HepG2 (cell line): ENCODE measurements at regions not wholly inside any gene's neighbourhood (a gene's known extent, or its start where the extent isn't known, plus 50 kb on each side); places are given as distances from the start of the nearest gene placed in this dataset.
A peak's percentile ranks its signal among the peaks of the same experiment; 100 is the strongest.

Source experiments
- ATAC-seq: fragments of 200-7000 bp; cut with Tn5 transposase; 3 replicates; pipeline ENCODE4 v1.9.1; 2020; ENCODE audit warnings: mild to moderate bottlenecking, moderate library complexity
- BruUV-seq: library from RNA; stranded (reverse); fragments of 400-500 nt; replicated peaks from 2 replicates; lab custom pipeline; 2021; lab: Mats Ljungman, UMichigan
- CTCF ChIA-PET: fragments of 300-600 bp; formaldehyde crosslinking; extraction: SDS; loops from one replicate; lab custom pipeline; 2021; ENCODE audit warnings: low total read pairs, inconsistent platforms, low intra/inter-chr PET ratio; lab: Yijun Ruan, JAX
- POLR2A ChIA-PET: fragments of 350-600 bp; sonication (Branson Sonifier 250); formaldehyde crosslinking; loops from one replicate; lab custom pipeline; 2020; ENCODE audit warnings: antibody characterized with exemption, inconsistent platforms; lab: Yijun Ruan, JAX
- DNase-seq: peaks from one replicate; pipeline ENCODE4 v3.0.0-alpha.2; 2015; ENCODE audit warnings: low spot score
- FAIRE-seq: peaks from 3 replicates; lab custom pipeline; 2011; peaks lifted over from hg19 to GRCh38; lab: Jason Lieb, UNC
- H2AFZ ChIP-seq: one replicate; pipeline ENCODE4 v1.6.1; 2011; ENCODE audit warnings: low read length, inconsistent platforms
- H3K27ac ChIP-seq: fragments of 300-600 bp; 3 replicates; pipeline ENCODE4 v1.8.0; 2011; ENCODE audit warnings: mixed run types, mild to moderate bottlenecking, mixed read lengths, low read length, inconsistent platforms; ENCODE audit not compliant: insufficient read depth; ENCODE audit errors: extremely low read length
- H3K27me3 ChIP-seq, 2 experiments: fragments of 200-600 bp in 1 of 2; 2 replicates in 1 of 2; 3 replicates in 1 of 2; pipeline versions ENCODE4 v1.6.0 to v1.8.0; 2011; ENCODE audit warnings: low read length in 2 of 2, mild to moderate bottlenecking in 2 of 2, moderate library complexity in 2 of 2, inconsistent platforms in 1 of 2; ENCODE audit not compliant: insufficient read depth in 2 of 2, control insufficient read depth in 1 of 2
- H3K36me3 ChIP-seq, 2 experiments: fragments of 200-600 bp in 1 of 2; replicated peaks in 1 of 2; 2 replicates in 1 of 2; 3 replicates in 1 of 2; pipeline versions ENCODE4 v1.5.1 to v1.8.0; 2011; ENCODE audit warnings: low read length in 2 of 2, inconsistent platforms in 1 of 2; ENCODE audit not compliant: insufficient read depth in 2 of 2, control insufficient read depth in 1 of 2
- H3K4me1 ChIP-seq: 2 replicates; pipeline ENCODE4 v1.5.1; 2012; ENCODE audit warnings: low read length, inconsistent platforms; ENCODE audit not compliant: insufficient read depth
- H3K4me2 ChIP-seq: 2 replicates; pipeline ENCODE4 v1.6.0; 2011; ENCODE audit warnings: low read depth, low read length, inconsistent platforms
- H3K4me3 ChIP-seq, 3 experiments: fragments of 200-600 bp in 1 of 3; sonication (generic), shearing (Covaris generic) in 1 of 3; replicated peaks in 1 of 3; 2 replicates each; pipeline ENCODE4 v1.5.1; 2011 to 2016; ENCODE audit warnings: low read length in 3 of 3, inconsistent platforms in 2 of 3, low read depth in 2 of 3, mild to moderate bottlenecking in 2 of 3, control low read depth in 1 of 3, mixed read lengths in 1 of 3; ENCODE audit not compliant: insufficient read depth in 1 of 3
- H3K79me2 ChIP-seq: one replicate; pipeline ENCODE4 v1.6.1; 2011; ENCODE audit warnings: low read length, inconsistent platforms; ENCODE audit not compliant: insufficient read depth
- H3K9ac ChIP-seq: 2 replicates; pipeline ENCODE4 v1.6.0; 2011; ENCODE audit warnings: mild to moderate bottlenecking, low read depth, low read length, inconsistent platforms; ENCODE audit not compliant: insufficient read depth
- H3K9me3 ChIP-seq: 2 replicates; pipeline ENCODE4 v1.5.1; 2012; ENCODE audit warnings: mild to moderate bottlenecking, low read length
- H4K20me1 ChIP-seq: 2 replicates; pipeline ENCODE4 v1.6.0; 2011; ENCODE audit warnings: inconsistent platforms, mild to moderate bottlenecking, low read length, moderate library complexity; ENCODE audit not compliant: insufficient read depth
- AKAP8 ChIP-seq: sonication (generic); formaldehyde crosslinking; IDR thresholded peaks from 2 replicates; pipeline ENCODE4 v1.5.1; 2020; ENCODE audit warnings: mild to moderate bottlenecking, missing genetic modification reagents
- BORCS8-MEF2B ChIP-seq: sonication (generic); formaldehyde crosslinking; IDR thresholded peaks from 2 replicates; pipeline ENCODE4 v1.8.0; 2022; ENCODE audit warnings: mild to moderate bottlenecking, missing genetic modification reagents
- FOXA3 ChIP-seq: IDR thresholded peaks from 2 replicates; pipeline ENCODE4 v1.6.1; 2016; ENCODE audit warnings: missing genetic modification reagents, missing compliant biosample characterization
- GLI4 ChIP-seq: sonication (generic); formaldehyde crosslinking; IDR thresholded peaks from 2 replicates; pipeline ENCODE4 v1.5.1; 2020; ENCODE audit warnings: missing genetic modification reagents, mild to moderate bottlenecking, moderate library complexity, borderline replicate concordance
- KDM2A ChIP-seq: sonication (generic); formaldehyde crosslinking; IDR thresholded peaks from 2 replicates; pipeline ENCODE4 v1.4.0; 2020; ENCODE audit warnings: low read depth, missing genetic modification reagents, borderline replicate concordance
- MEF2D ChIP-seq: sonication (generic); formaldehyde crosslinking; IDR thresholded peaks from 2 replicates; pipeline ENCODE4 v1.5.1; 2020; ENCODE audit warnings: mild to moderate bottlenecking, missing genetic modification reagents
- NR1H2 ChIP-seq: sonication (generic); formaldehyde crosslinking; IDR thresholded peaks from 2 replicates; pipeline ENCODE4 v1.8.1; 2022; ENCODE audit warnings: low read depth, missing genetic modification reagents, borderline replicate concordance
- PLRG1 ChIP-seq: fragments of 450-650 bp; conservative IDR thresholded peaks from 2 replicates; pipeline ENCODE4 v1.6.1; 2016
- RFX3 ChIP-seq: IDR thresholded peaks from 2 replicates; pipeline ENCODE4 v1.6.1; 2016; ENCODE audit warnings: missing biosample characterization, missing genetic modification reagents
- SALL1 ChIP-seq: sonication (generic); formaldehyde crosslinking; IDR thresholded peaks from 2 replicates; pipeline ENCODE4 v1.8.0; 2022; ENCODE audit warnings: mild to moderate bottlenecking, missing genetic modification reagents
- YY1 ChIP-seq: IDR thresholded peaks from 2 replicates; pipeline ENCODE4 v1.6.1; 2011; ENCODE audit warnings: low read length, low read depth, moderate library complexity, mild to moderate bottlenecking; ENCODE audit not compliant: insufficient read depth, insufficient replicate concordance
- ZFP41 ChIP-seq: sonication (generic); formaldehyde crosslinking; IDR thresholded peaks from 2 replicates; pipeline ENCODE4 v1.4.0; 2020; ENCODE audit warnings: mild to moderate bottlenecking, missing genetic modification reagents, borderline replicate concordance
- ZNF121 ChIP-seq: sonication (generic); formaldehyde crosslinking; IDR thresholded peaks from 2 replicates; pipeline ENCODE4 v1.5.0; 2020; ENCODE audit warnings: mild to moderate bottlenecking, missing genetic modification reagents
- ZNF281 ChIP-seq: sonication (generic); formaldehyde crosslinking; IDR thresholded peaks from 2 replicates; pipeline ENCODE4 v1.4.0; 2020; ENCODE audit warnings: missing genetic modification reagents, borderline replicate concordance
- ZNF530 ChIP-seq: sonication (generic); formaldehyde crosslinking; IDR thresholded peaks from 2 replicates; pipeline ENCODE4 v1.5.0; 2020; ENCODE audit warnings: low read depth, mild to moderate bottlenecking, missing genetic modification reagents
- ZNF543 ChIP-seq: sonication (generic); formaldehyde crosslinking; IDR thresholded peaks from 2 replicates; pipeline ENCODE4 v1.4.0; 2020; ENCODE audit warnings: mild to moderate bottlenecking, missing genetic modification reagents
- WGBS: methylation state at CpG from one replicate; pipeline ENCODE4 v1.1.6; 2017; ENCODE audit warnings: low lambda C conversion rate; 5-methylcytosine and 5-hydroxymethylcytosine counted together
- in situ Hi-C: cut with HindIII; loops from 2 replicates; pipeline ENCODE4 v1.10.0; 2017; ENCODE audit warnings: low pct_unique_long_range_greater_than_20kb; ENCODE audit not compliant: extremely low pct_ligation_motif_present
- intact Hi-C: fragments of 100-400 bp; cut with micrococcal nuclease; formaldehyde crosslinking; loops from one replicate; pipeline ENCODE4 v1.10.0; 2022; ENCODE audit not compliant: unreplicated experiment
- TF ChIP-seq, protein P1 (sequence below): sonication (generic); formaldehyde crosslinking; IDR thresholded peaks from 2 replicates; pipeline ENCODE4 v1.4.0; 2020; ENCODE audit warnings: missing genetic modification reagents, borderline replicate concordance
- TF ChIP-seq, protein P2 (sequence below): sonication (generic); formaldehyde crosslinking; IDR thresholded peaks from 2 replicates; pipeline ENCODE4 v1.9.0; 2021; ENCODE audit warnings: missing genetic modification reagents, mild to moderate bottlenecking, borderline replicate concordance

DNA sequence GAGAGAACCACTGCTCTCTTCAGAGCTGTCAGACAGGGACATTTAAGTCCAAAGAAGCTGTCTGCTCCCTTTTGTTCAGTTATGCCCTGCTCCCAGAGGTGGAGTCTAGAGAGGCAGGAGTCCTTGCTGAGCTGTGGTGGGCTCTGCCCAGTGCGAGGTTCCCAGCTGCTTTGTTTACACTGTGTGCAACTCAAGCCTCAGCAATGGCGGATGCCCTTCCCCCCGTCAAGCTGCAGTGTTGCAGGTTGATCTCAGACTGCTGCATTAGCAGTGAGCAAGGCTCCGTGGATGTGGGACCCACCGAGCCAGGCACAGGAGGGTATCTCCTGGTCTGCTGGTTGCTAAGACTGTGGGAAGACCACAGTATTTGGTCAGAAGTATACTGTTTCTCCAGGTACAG, 438.9 kb downstream of the ARL4A start:
- ChIA-PET POLR2A (no interaction called here), CTCF (no interaction called here)
- Histone ChIP-seq H3K4me1 (peaks cover 10% of the 10 kb centered on the region), H3K27me3 (no peaks in the 10 kb centered on the region), H3K4me3 (no peak overlapping the region; a peak in 1 of 6 replicates), H4K20me1 (no peaks in the 10 kb centered on the region), H2AFZ (peak overlapping the region; percentile 54), H3K36me3 (no peaks in the 10 kb centered on the region), H3K9ac (no peak overlapping the region), H3K4me2 (peak overlapping the region; percentile 63), H3K9me3 (peaks cover 5% of the 10 kb centered on the region; the same call in 1 of the 2 replicates), H3K27ac (no peak overlapping the region), H3K79me2 (no peaks in the 10 kb centered on the region)
- intact Hi-C loops (no loop called here), in situ Hi-C loops (no loop called here)
- ATAC-seq, result peak; percentile 78
- no TSS peak for BruUV-seq
- no peak for FAIRE-seq
- no peak for DNase-seq
- WGBS, result no CpG with 5 or more reads among the region's 5 CpGs
- 0 out of 2 replicates have a peak, but pooled peaks have one; percentile 15 for TF ChIP-seq SALL1 (CRISPR knock-in tag)
- no peak for TF ChIP-seq NR1H2
- no peak for TF ChIP-seq ZFP41 (CRISPR knock-in tag)
- TF ChIP-seq BORCS8-MEF2B (CRISPR knock-in tag), result no peak
- TF ChIP-seq PLRG1, result no peak
- TF ChIP-seq KDM2A, result no peak
- no peak for TF ChIP-seq RFX3
- TF ChIP-seq ZNF543 (CRISPR knock-in tag), result no peak
- TF ChIP-seq GLI4 (CRISPR knock-in tag), result no peak
- TF ChIP-seq, protein P1, sequence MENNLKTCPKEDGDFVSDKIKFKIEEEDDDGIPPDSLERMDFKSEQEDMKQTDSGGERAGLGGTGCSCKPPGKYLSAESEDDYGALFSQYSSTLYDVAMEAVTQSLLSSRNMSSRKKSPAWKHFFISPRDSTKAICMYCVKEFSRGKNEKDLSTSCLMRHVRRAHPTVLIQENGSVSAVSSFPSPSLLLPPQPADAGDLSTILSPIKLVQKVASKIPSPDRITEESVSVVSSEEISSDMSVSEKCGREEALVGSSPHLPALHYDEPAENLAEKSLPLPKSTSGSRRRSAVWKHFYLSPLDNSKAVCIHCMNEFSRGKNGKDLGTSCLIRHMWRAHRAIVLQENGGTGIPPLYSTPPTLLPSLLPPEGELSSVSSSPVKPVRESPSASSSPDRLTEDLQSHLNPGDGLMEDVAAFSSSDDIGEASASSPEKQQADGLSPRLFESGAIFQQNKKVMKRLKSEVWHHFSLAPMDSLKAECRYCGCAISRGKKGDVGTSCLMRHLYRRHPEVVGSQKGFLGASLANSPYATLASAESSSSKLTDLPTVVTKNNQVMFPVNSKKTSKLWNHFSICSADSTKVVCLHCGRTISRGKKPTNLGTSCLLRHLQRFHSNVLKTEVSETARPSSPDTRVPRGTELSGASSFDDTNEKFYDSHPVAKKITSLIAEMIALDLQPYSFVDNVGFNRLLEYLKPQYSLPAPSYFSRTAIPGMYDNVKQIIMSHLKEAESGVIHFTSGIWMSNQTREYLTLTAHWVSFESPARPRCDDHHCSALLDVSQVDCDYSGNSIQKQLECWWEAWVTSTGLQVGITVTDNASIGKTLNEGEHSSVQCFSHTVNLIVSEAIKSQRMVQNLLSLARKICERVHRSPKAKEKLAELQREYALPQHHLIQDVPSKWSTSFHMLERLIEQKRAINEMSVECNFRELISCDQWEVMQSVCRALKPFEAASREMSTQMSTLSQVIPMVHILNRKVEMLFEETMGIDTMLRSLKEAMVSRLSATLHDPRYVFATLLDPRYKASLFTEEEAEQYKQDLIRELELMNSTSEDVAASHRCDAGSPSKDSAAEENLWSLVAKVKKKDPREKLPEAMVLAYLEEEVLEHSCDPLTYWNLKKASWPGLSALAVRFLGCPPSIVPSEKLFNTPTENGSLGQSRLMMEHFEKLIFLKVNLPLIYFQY (CRISPR knock-in tag), result no peak
- peak; percentile 72 for TF ChIP-seq ZNF281 (CRISPR knock-in tag)
- peak; percentile 51 for TF ChIP-seq YY1
- TF ChIP-seq, protein P2, sequence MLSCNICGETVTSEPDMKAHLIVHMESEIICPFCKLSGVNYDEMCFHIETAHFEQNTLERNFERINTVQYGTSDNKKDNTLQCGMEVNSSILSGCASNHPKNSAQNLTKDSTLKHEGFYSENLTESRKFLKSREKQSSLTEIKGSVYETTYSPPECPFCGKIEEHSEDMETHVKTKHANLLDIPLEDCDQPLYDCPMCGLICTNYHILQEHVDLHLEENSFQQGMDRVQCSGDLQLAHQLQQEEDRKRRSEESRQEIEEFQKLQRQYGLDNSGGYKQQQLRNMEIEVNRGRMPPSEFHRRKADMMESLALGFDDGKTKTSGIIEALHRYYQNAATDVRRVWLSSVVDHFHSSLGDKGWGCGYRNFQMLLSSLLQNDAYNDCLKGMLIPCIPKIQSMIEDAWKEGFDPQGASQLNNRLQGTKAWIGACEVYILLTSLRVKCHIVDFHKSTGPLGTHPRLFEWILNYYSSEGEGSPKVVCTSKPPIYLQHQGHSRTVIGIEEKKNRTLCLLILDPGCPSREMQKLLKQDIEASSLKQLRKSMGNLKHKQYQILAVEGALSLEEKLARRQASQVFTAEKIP, result no peak
- TF ChIP-seq ZNF530 (CRISPR knock-in tag), result no peak
- peak; percentile 44; the same call in 1 of the 2 replicates for TF ChIP-seq FOXA3 (CRISPR knock-in tag)
- no peak for TF ChIP-seq ZNF121
- TF ChIP-seq AKAP8 (CRISPR knock-in tag), result no peak
- no peak for TF ChIP-seq MEF2D (CRISPR knock-in tag)
